ENCODE measurements at regions not wholly inside any gene's neighbourhood (a gene's known extent, or its start where the extent isn't known, plus 50 kb on each side); places are given as distances from the start of the nearest gene placed in this dataset.

GRCh38 chr15:69940441-69941300, 157.0 kb downstream of the TLE3 start:
- H3K9me2 ChIP-seq, result no peaks in the 10 kb centered on the region
- POLR2A ChIA-PET, result no interaction called here
- H3K27ac ChIP-seq (ENCODE audit: low read depth in 2 of 2, low read length in 1 of 2), result no peak overlapping the region
- CTCF ChIA-PET, result no interaction called here
- H4K20me1 ChIP-seq (ENCODE audit: insufficient read depth), result no peaks in the 10 kb centered on the region
- H3F3A ChIP-seq (replicated peaks; ENCODE audit: insufficient read depth), result no peaks in the 10 kb centered on the region
- no peaks in the 10 kb centered on the region; a peak in 1 of 4 replicates for H3K4me1 ChIP-seq (ENCODE audit: control insufficient read depth in 1 of 2, insufficient read depth in 2 of 2, low read depth in 1 of 2, low read length in 1 of 2)
- no peaks in the 10 kb centered on the region for H3K9me3 ChIP-seq
- no peak overlapping the region for H3K4me3 ChIP-seq (ENCODE audit: low read depth in 2 of 2, low read length in 1 of 2)
- H3K36me3 ChIP-seq (replicated peaks in 1 of 2; ENCODE audit: control insufficient read depth in 1 of 2, insufficient read depth in 2 of 2, low read length in 1 of 2), result no peaks in the 10 kb centered on the region
- no peak overlapping the region for H3K9ac ChIP-seq
- 68% methylated on average over 20 of the region's 24 CpGs for WGBS (ENCODE audit: low lambda C conversion rate)
- H3K79me2 ChIP-seq (ENCODE audit: insufficient read depth), result no peaks in the 10 kb centered on the region
- no peak overlapping the region for H3K4me2 ChIP-seq
- TF ChIP-seq MXI1 (IDR thresholded peaks at IDR 0.05; ENCODE audit: low read depth, low read length) (no peak), EZH2phosphoT487 (IDR thresholded peaks at IDR 0.05; ENCODE audit: borderline replicate concordance, low read depth) (no peak), MEF2A (IDR thresholded peaks at IDR 0.05; ENCODE audit: borderline replicate concordance, low read depth) (no peak), ZBTB33 (IDR thresholded peaks at IDR 0.05; ENCODE audit: borderline replicate concordance, low read depth) (no peak), JUND (IDR thresholded peaks at IDR 0.05) (no peak), TEAD4 (IDR thresholded peaks at IDR 0.05; ENCODE audit: borderline replicate concordance, insufficient read depth) (no peak), RFX5 (IDR thresholded peaks at IDR 0.05; ENCODE audit: low read length) (no peak), FOXM1 (IDR thresholded peaks at IDR 0.05; ENCODE audit: low read depth) (no peak), GATA2 (CRISPR knock-in tag; IDR thresholded peaks at IDR 0.05) (no peak)
- H2AFZ ChIP-seq (ENCODE audit: low read depth), result no peak overlapping the region
- peaks cover 13% of the 10 kb centered on the region for H3K27me3 ChIP-seq (ENCODE audit: insufficient read depth)
- DNase-seq, result no peak

GRCh38 chr15:69941301-69941605, 156.5 kb downstream of the TLE3 start:
- Histone ChIP-seq H3K4me3 (ENCODE audit: low read depth in 2 of 2, low read length in 1 of 2) (no peak overlapping the region), H3K9me2 (no peaks in the 10 kb centered on the region), H3K27ac (ENCODE audit: low read depth in 2 of 2, low read length in 1 of 2) (no peak overlapping the region), H2AFZ (ENCODE audit: low read depth) (no peak overlapping the region), H3K79me2 (ENCODE audit: insufficient read depth) (no peaks in the 10 kb centered on the region), H4K20me1 (ENCODE audit: insufficient read depth) (no peaks in the 10 kb centered on the region), H3K36me3 (replicated peaks in 1 of 2; ENCODE audit: control insufficient read depth in 1 of 2, insufficient read depth in 2 of 2, low read length in 1 of 2) (no peaks in the 10 kb centered on the region), H3K27me3 (ENCODE audit: insufficient read depth) (peaks cover 13% of the 10 kb centered on the region), H3F3A (replicated peaks; ENCODE audit: insufficient read depth) (no peaks in the 10 kb centered on the region), H3K9ac (no peak overlapping the region), H3K4me2 (no peak overlapping the region), H3K4me1 (ENCODE audit: control insufficient read depth in 1 of 2, insufficient read depth in 2 of 2, low read depth in 1 of 2, low read length in 1 of 2) (no peaks in the 10 kb centered on the region; a peak in 1 of 4 replicates), H3K9me3 (no peaks in the 10 kb centered on the region)
- POLR2A ChIA-PET, result no interaction called here
- DNase-seq, result no peak
- TF ChIP-seq FOXM1 (IDR thresholded peaks at IDR 0.05; ENCODE audit: low read depth) (no peak), USF1 (IDR thresholded peaks at IDR 0.05; ENCODE audit: borderline replicate concordance, low read depth) (no peak), SMC3 (IDR thresholded peaks at IDR 0.05; ENCODE audit: low read depth, low read length) (no peak), MXI1 (IDR thresholded peaks at IDR 0.05; ENCODE audit: low read depth, low read length) (no peak)
- CTCF ChIA-PET, result interaction anchor here (0.5 kb wide), 1 partner anchor 13 kb away, joined by 3 read pairs; no protein-coding TSS in a partner anchor
- WGBS (ENCODE audit: low lambda C conversion rate), result 83% methylated on average over 20 of the region's 20 CpGs

Measured in SK-N-SH (cell line).